PFSK-1 (cell line): ENCODE measurements at regions not wholly inside any gene's neighbourhood (a gene's known extent, or its start where the extent isn't known, plus 50 kb on each side); places are given as distances from the start of the nearest gene placed in this dataset.

Source experiments
- FOXP2 ChIP-seq: optimal IDR thresholded peaks from 2 replicates; pipeline ENCODE3; 2011; ENCODE audit warnings: borderline replicate concordance, control low read depth, inconsistent platforms; ENCODE audit not compliant: insufficient read depth; ENCODE audit errors: extremely low read length, extremely low read depth
- POLR2AphosphoS5 ChIP-seq: IDR thresholded peaks from 2 replicates; pipeline ENCODE4 v1.6.1; 2012; ENCODE audit warnings: low read depth, mild to moderate bottlenecking, control low read depth, low read length, moderate library complexity
- SIN3A ChIP-seq: IDR thresholded peaks from 2 replicates; pipeline ENCODE4 v1.6.1; 2012; ENCODE audit warnings: mild to moderate bottlenecking, low read length, moderate library complexity, borderline replicate concordance; ENCODE audit not compliant: insufficient read depth
- TAF1 ChIP-seq: IDR thresholded peaks from 2 replicates; pipeline ENCODE4 v1.6.1; 2012; ENCODE audit warnings: low read length, control low read depth, borderline replicate concordance; ENCODE audit not compliant: insufficient read depth

GRCh38 chr3:79926522-79926921 lies 158.7 kb upstream of the ROBO1 start:
- no peak for TF ChIP-seq TAF1
- TF ChIP-seq POLR2AphosphoS5, result no peak
- no peak for TF ChIP-seq SIN3A
- TF ChIP-seq FOXP2, result no peak
